Uterus (tissue), 2 donors: ENCODE measurements at regions not wholly inside any gene's neighbourhood (a gene's known extent, or its start where the extent isn't known, plus 50 kb on each side); places are given as distances from the start of the nearest gene placed in this dataset.

Experiments used
- CTCF ChIP-seq, 4 experiments: fragments of 200-600 bp in 2 of 4; fragments of 450-650 bp in 2 of 4; sonication (generic) in 2 of 4; IDR thresholded peaks; one replicate each; pipeline ENCODE4 v1.5.1; 2016 to 2019; ENCODE audit warnings: antibody characterized with exemption in 4 of 4, mild to moderate bottlenecking in 2 of 4, moderate library complexity in 1 of 4
- POLR2A ChIP-seq, 2 donors: fragments of 450-650 bp; IDR thresholded peaks; one replicate each; pipeline ENCODE4 v1.6.1; 2016; ENCODE audit warnings: antibody characterized with exemption in 2 of 2, mild to moderate bottlenecking in 1 of 2, moderate library complexity in 1 of 2

GRCh38 chr4:8728536-8729407 lies 136.2 kb downstream of the CPZ start:
- TF ChIP-seq CTCF (IDR thresholded peaks at IDR 0.05) (no peak), POLR2A (IDR thresholded peaks at IDR 0.05) (no peak)
